ENCODE measurements at regions not wholly inside any gene's neighbourhood (a gene's known extent, or its start where the extent isn't known, plus 50 kb on each side); places are given as distances from the start of the nearest gene placed in this dataset.

GRCh38 chr7:142593106-142593505 is 156.2 kb upstream of the PRSS1 start:
- no peak for TF ChIP-seq CTCF (IDR thresholded peaks at IDR 0.05)
- no peaks in the 10 kb centered on the region; the same call in 1 of the 2 replicates for H3K27me3 Mint-ChIP-seq (ENCODE audit: insufficient read depth)
- no peaks in the 10 kb centered on the region for H3K36me3 Mint-ChIP-seq (ENCODE audit: low read depth)
- H3K9me3 Mint-ChIP-seq: no peaks in the 10 kb centered on the region
- H3K27ac Mint-ChIP-seq: no peak overlapping the region
- peaks cover under 1% of the 10 kb centered on the region for H3K4me1 Mint-ChIP-seq (ENCODE audit: low read depth)
- no peak overlapping the region for H3K4me3 Mint-ChIP-seq
- no peak for DNase-seq

DNA sequence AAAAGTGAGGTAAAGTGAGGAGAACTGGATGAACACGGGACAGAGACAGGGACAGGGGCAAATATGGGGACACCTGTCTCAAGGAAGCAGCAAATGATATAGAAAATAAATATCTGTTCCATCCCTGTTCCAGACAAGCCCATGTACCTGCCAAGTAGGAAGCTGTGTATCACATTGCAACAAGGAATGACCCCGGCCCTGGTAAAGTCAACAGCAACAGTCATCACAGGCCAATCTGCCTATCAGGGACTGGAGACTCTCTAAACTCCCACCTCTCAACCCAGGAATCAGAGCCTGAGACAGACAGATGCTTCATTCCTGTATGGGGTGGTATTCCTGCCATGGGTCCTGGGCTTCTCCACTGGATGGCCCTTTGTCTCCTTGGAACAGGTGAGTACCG is 156.6 kb upstream of the PRSS1 start:
- Mint-ChIP-seq H3K9me3 (no peaks in the 10 kb centered on the region), H3K36me3 (ENCODE audit: low read depth) (no peaks in the 10 kb centered on the region), H3K27ac (no peak overlapping the region), H3K27me3 (ENCODE audit: insufficient read depth) (no peaks in the 10 kb centered on the region), H3K4me3 (no peak overlapping the region), H3K4me1 (ENCODE audit: low read depth) (peaks cover 5% of the 10 kb centered on the region)
- DNase-seq: no peak
- TF ChIP-seq CTCF (IDR thresholded peaks at IDR 0.05): no peak

- no peak for DNase-seq
- Mint-ChIP-seq H3K27ac (no peak overlapping the region), H3K9me3 (no peaks in the 10 kb centered on the region), H3K36me3 (ENCODE audit: low read depth) (no peaks in the 10 kb centered on the region), H3K4me3 (no peak overlapping the region), H3K4me1 (ENCODE audit: low read depth) (peaks cover 10% of the 10 kb centered on the region), H3K27me3 (ENCODE audit: insufficient read depth) (no peaks in the 10 kb centered on the region)
- TF ChIP-seq CTCF (IDR thresholded peaks at IDR 0.05): no peak
Measured at GRCh38 chr7:142592231-142592630, 157.0 kb upstream of the PRSS1 start.

GRCh38 chr7:142590830-142591457 is 158.3 kb upstream of the PRSS1 start:
- TF ChIP-seq CTCF (IDR thresholded peaks at IDR 0.05): no peak
- Mint-ChIP-seq H3K36me3 (ENCODE audit: low read depth) (no peaks in the 10 kb centered on the region), H3K9me3 (no peaks in the 10 kb centered on the region), H3K4me3 (no peak overlapping the region), H3K4me1 (ENCODE audit: low read depth) (peaks cover 13% of the 10 kb centered on the region), H3K27me3 (ENCODE audit: insufficient read depth) (no peaks in the 10 kb centered on the region; the same call in 1 of the 2 replicates), H3K27ac (no peak overlapping the region)
- DNase-seq: no peak

- H3K4me3 Mint-ChIP-seq: no peak overlapping the region
- H3K9me3 Mint-ChIP-seq: no peaks in the 10 kb centered on the region
Measured at GRCh38 chr7:142590077-142590476, 159.2 kb upstream of the PRSS1 start.

More at GRCh38 chr7:142590077-142590476, 159.2 kb upstream of the PRSS1 start:
- no peak for DNase-seq
- Mint-ChIP-seq H3K4me1 (ENCODE audit: low read depth) (peaks cover 22% of the 10 kb centered on the region), H3K27ac (no peak overlapping the region), H3K36me3 (ENCODE audit: low read depth) (no peaks in the 10 kb centered on the region), H3K27me3 (ENCODE audit: insufficient read depth) (no peaks in the 10 kb centered on the region; the same call in 1 of the 2 replicates)
- TF ChIP-seq CTCF (IDR thresholded peaks at IDR 0.05): no peak
